Hepatocyte (in vitro differentiated cells): ENCODE measurements at regions not wholly inside any gene's neighbourhood (a gene's known extent, or its start where the extent isn't known, plus 50 kb on each side); places are given as distances from the start of the nearest gene placed in this dataset.

Experiments used
- CTCF ChIP-seq: fragments of 200-600 bp; sonication (generic); IDR thresholded peaks from 2 replicates; pipeline ENCODE4 v1.5.1; 2016; ENCODE audit warnings: antibody characterized with exemption, mild to moderate bottlenecking; ENCODE audit not compliant: poor library complexity
- EZH2 ChIP-seq: fragments of 200-600 bp; sonication (generic); IDR thresholded peaks from 2 replicates; pipeline ENCODE4 v1.6.1; 2016; ENCODE audit warnings: antibody characterized with exemption, mild to moderate bottlenecking, borderline replicate concordance

GRCh38 chr7:115127399-115128021 lies 205.6 kb downstream of the MDFIC start:
- TF ChIP-seq CTCF (no peak), EZH2 (no peak)
